ENCODE measurements at regions not wholly inside any gene's neighbourhood (a gene's known extent, or its start where the extent isn't known, plus 50 kb on each side); places are given as distances from the start of the nearest gene placed in this dataset.

- TF ChIP-seq CTCF (IDR thresholded peaks at IDR 0.05; ENCODE audit: borderline replicate concordance): no peak
- intact Hi-C loops (cut with micrococcal nuclease): no loop called here
- no peaks in the 10 kb centered on the region for H3K36me3 ChIP-seq
- H3K27me3 ChIP-seq (ENCODE audit: low read depth): no peaks in the 10 kb centered on the region
- H3K4me1 ChIP-seq: peaks cover 10% of the 10 kb centered on the region
- H3K4me3 ChIP-seq: no peak overlapping the region
- no peaks in the 10 kb centered on the region for H3K9me3 ChIP-seq (replicated peaks)
- no peak for DNase-seq
- peak overlapping the region; percentile 78 for H3K27ac ChIP-seq (replicated peaks)
Observed at GRCh38 chr12:98162906-98163678, 352.3 kb upstream of the TMPO start.

- no peak for DNase-seq
- Histone ChIP-seq H3K4me3 (no peak overlapping the region), H3K4me1 (no peaks in the 10 kb centered on the region), H3K27ac (replicated peaks) (no peak overlapping the region), H3K27me3 (ENCODE audit: low read depth) (no peaks in the 10 kb centered on the region), H3K9me3 (replicated peaks) (no peaks in the 10 kb centered on the region), H3K36me3 (no peaks in the 10 kb centered on the region)
- intact Hi-C loops (cut with micrococcal nuclease): no loop called here
- TF ChIP-seq CTCF (IDR thresholded peaks at IDR 0.05; ENCODE audit: borderline replicate concordance): no peak
Observed at GRCh38 chr12:98172304-98172703, 343.1 kb upstream of the TMPO start.

- DNase-seq: no peak
- intact Hi-C loops (cut with micrococcal nuclease): no loop called here
- H3K9me3 ChIP-seq (replicated peaks): no peaks in the 10 kb centered on the region
- TF ChIP-seq CTCF (IDR thresholded peaks at IDR 0.05; ENCODE audit: borderline replicate concordance): no peak
- no peak overlapping the region for H3K27ac ChIP-seq (replicated peaks)
- no peaks in the 10 kb centered on the region for H3K4me1 ChIP-seq
- no peaks in the 10 kb centered on the region for H3K36me3 ChIP-seq
- H3K4me3 ChIP-seq: no peak overlapping the region
- no peaks in the 10 kb centered on the region for H3K27me3 ChIP-seq (ENCODE audit: low read depth)
Observed at GRCh38 chr12:98172801-98173200, 342.6 kb upstream of the TMPO start.

GRCh38 chr12:98173773-98174427, 341.5 kb upstream of the TMPO start:
- H3K27me3 ChIP-seq (ENCODE audit: low read depth): no peaks in the 10 kb centered on the region
- H3K4me1 ChIP-seq: no peaks in the 10 kb centered on the region
- intact Hi-C loops (cut with micrococcal nuclease): no loop called here
- no peak overlapping the region for H3K4me3 ChIP-seq
- H3K36me3 ChIP-seq: no peaks in the 10 kb centered on the region
- no peak for DNase-seq
- TF ChIP-seq CTCF (IDR thresholded peaks at IDR 0.05; ENCODE audit: borderline replicate concordance): no peak
- no peaks in the 10 kb centered on the region for H3K9me3 ChIP-seq (replicated peaks)
- H3K27ac ChIP-seq (replicated peaks): no peak overlapping the region

- H3K9me3 ChIP-seq (replicated peaks): no peaks in the 10 kb centered on the region
- DNase-seq: no peak
- no peaks in the 10 kb centered on the region for H3K27me3 ChIP-seq (ENCODE audit: low read depth)
- H3K4me3 ChIP-seq: no peak overlapping the region
- no peaks in the 10 kb centered on the region for H3K36me3 ChIP-seq
- intact Hi-C loops (cut with micrococcal nuclease): no loop called here
- H3K4me1 ChIP-seq: no peaks in the 10 kb centered on the region
- H3K27ac ChIP-seq (replicated peaks): no peak overlapping the region
- no peak for TF ChIP-seq CTCF (IDR thresholded peaks at IDR 0.05; ENCODE audit: borderline replicate concordance)
Observed at GRCh38 chr12:98174428-98174809, 341.0 kb upstream of the TMPO start.

Measured in left ventricle myocardium inferior (tissue), 1 donor.